Esophagus squamous epithelium (tissue), 5 donors: ENCODE measurements at regions not wholly inside any gene's neighbourhood (a gene's known extent, or its start where the extent isn't known, plus 50 kb on each side); places are given as distances from the start of the nearest gene placed in this dataset.

Source experiments
- DNase-seq: peaks from one replicate; lab custom pipeline; 2025; lab: John Stamatoyannopoulos, UW
- H3K27ac ChIP-seq, 4 donors: fragments of 200-600 bp; sonication (generic); one replicate each; pipeline ENCODE4 v1.5.1; 2016 to 2019; ENCODE audit warnings: mild to moderate bottlenecking in 1 of 4
- H3K27me3 ChIP-seq, 4 donors: fragments of 200-600 bp; sonication (generic); 1 replicate in 3 of 4; 2 replicates in 1 of 4; pipeline versions ENCODE4 v1.5.1 to v1.6.0; 2017 to 2021; ENCODE audit warnings: antibody characterized with exemption in 1 of 4
- H3K36me3 ChIP-seq, 3 donors: fragments of 200-600 bp; sonication (generic); one replicate each; pipeline ENCODE4 v1.5.1; 2016 to 2019
- H3K4me1 ChIP-seq, 3 donors: fragments of 200-600 bp; sonication (generic); one replicate each; pipeline ENCODE4 v1.5.1; 2017 to 2019
- H3K4me3 ChIP-seq, 4 donors: fragments of 200-600 bp; sonication (generic); 1 replicate in 3 of 4; 2 replicates in 1 of 4; pipeline ENCODE4 v1.5.1; 2016 to 2019; ENCODE audit warnings: mild to moderate bottlenecking in 2 of 4, moderate library complexity in 1 of 4
- H3K9me3 ChIP-seq, 3 donors: fragments of 200-600 bp; sonication (generic); one replicate each; pipeline ENCODE4 v1.5.1; 2016 to 2019
- POLR2A ChIP-seq, 4 donors: fragments of 450-650 bp; IDR thresholded peaks; one replicate each; pipeline ENCODE4 v1.6.1; 2017; ENCODE audit warnings: antibody characterized with exemption in 4 of 4, mild to moderate bottlenecking in 4 of 4, moderate library complexity in 3 of 4
- WGBS, 2 donors: methylation state at CpG; one replicate each; pipeline ENCODE4 v1.1.5; 2018; 5-methylcytosine and 5-hydroxymethylcytosine counted together
- intact Hi-C: fragments of 100-400 bp; cut with DNase I; formaldehyde crosslinking; loops from one replicate; pipeline ENCODE4 v1.15.0; 2022
- TF ChIP-seq, protein P1 (sequence below), 6 experiments: fragments of 450-650 bp in 4 of 6; fragments of 200-600 bp in 2 of 6; sonication (generic) in 2 of 6; IDR thresholded peaks; one replicate each; pipeline ENCODE4 v1.5.1; 2016 to 2019; ENCODE audit warnings: antibody characterized with exemption in 6 of 6, mild to moderate bottlenecking in 4 of 6, moderate library complexity in 4 of 6
- donor health status: DM: yes; HTN: yes; CAD: no.

DNA sequence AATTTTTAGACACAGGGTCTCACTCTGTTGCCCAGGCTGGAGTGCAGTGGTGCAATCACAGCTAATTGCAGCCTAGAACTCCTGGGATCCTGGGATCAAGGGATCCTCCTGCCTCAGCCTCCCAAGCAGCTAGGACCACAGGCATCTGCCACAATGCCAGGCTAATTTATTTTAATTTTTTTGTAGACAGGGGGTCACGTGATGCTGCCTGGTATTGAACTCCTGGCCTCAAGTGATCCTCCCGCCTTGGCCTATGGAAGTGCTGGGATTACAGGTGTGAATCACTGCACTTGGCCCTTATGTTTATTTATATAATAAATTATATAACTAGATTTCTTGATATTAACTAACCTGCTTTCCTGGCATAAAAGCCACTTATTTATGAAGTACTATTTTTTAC, 1081.7 kb upstream of the FANCL start:
- DNase-seq = no peak
- Histone ChIP-seq H3K27me3 (no peaks in the 10 kb centered on the region), H3K4me1 (no peaks in the 10 kb centered on the region), H3K9me3 (no peaks in the 10 kb centered on the region), H3K27ac (no peak overlapping the region), H3K36me3 (no peaks in the 10 kb centered on the region), H3K4me3 (no peak overlapping the region)
- intact Hi-C loops = no loop called here
- TF ChIP-seq, protein P1, sequence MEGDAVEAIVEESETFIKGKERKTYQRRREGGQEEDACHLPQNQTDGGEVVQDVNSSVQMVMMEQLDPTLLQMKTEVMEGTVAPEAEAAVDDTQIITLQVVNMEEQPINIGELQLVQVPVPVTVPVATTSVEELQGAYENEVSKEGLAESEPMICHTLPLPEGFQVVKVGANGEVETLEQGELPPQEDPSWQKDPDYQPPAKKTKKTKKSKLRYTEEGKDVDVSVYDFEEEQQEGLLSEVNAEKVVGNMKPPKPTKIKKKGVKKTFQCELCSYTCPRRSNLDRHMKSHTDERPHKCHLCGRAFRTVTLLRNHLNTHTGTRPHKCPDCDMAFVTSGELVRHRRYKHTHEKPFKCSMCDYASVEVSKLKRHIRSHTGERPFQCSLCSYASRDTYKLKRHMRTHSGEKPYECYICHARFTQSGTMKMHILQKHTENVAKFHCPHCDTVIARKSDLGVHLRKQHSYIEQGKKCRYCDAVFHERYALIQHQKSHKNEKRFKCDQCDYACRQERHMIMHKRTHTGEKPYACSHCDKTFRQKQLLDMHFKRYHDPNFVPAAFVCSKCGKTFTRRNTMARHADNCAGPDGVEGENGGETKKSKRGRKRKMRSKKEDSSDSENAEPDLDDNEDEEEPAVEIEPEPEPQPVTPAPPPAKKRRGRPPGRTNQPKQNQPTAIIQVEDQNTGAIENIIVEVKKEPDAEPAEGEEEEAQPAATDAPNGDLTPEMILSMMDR (IDR thresholded peaks at IDR 0.05) = no peak
- TF ChIP-seq POLR2A (IDR thresholded peaks at IDR 0.05) = no peak
- 69 to 74% methylated on average over 2 of the region's 2 CpGs for WGBS, 2 donors

DNA sequence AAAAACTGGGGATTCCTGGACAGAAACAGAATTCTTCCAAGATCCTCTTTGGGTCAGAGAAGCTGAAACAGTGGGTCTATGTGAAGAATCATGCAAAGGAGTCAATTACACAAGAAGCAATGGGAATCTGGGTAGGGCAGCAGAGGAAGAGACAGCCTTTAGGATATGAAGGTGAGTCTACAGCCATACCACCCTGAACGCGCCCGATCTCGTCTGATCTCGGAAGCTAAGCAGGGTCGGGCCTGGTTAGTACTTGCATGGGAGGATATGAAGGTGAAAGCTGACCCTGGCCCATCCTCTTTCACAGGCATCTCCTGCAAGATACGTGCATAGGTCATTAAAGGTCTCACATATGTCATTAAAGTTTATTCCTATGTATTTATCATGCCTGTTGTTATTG, 1080.9 kb upstream of the FANCL start:
- no peaks in the 10 kb centered on the region for H3K9me3 ChIP-seq
- no peak overlapping the region for H3K27ac ChIP-seq
- no peaks in the 10 kb centered on the region for H3K36me3 ChIP-seq
- no peaks in the 10 kb centered on the region for H3K4me1 ChIP-seq
- TF ChIP-seq POLR2A (IDR thresholded peaks at IDR 0.05) = no peak
- TF ChIP-seq, protein P1 (IDR thresholded peaks at IDR 0.05) = no peak
- H3K4me3 ChIP-seq = no peak overlapping the region
- intact Hi-C loops = no loop called here
- 73 to 80% methylated on average over 7 of the region's 7 CpGs for WGBS, 2 donors
- no peaks in the 10 kb centered on the region for H3K27me3 ChIP-seq
- DNase-seq = no peak

DNA sequence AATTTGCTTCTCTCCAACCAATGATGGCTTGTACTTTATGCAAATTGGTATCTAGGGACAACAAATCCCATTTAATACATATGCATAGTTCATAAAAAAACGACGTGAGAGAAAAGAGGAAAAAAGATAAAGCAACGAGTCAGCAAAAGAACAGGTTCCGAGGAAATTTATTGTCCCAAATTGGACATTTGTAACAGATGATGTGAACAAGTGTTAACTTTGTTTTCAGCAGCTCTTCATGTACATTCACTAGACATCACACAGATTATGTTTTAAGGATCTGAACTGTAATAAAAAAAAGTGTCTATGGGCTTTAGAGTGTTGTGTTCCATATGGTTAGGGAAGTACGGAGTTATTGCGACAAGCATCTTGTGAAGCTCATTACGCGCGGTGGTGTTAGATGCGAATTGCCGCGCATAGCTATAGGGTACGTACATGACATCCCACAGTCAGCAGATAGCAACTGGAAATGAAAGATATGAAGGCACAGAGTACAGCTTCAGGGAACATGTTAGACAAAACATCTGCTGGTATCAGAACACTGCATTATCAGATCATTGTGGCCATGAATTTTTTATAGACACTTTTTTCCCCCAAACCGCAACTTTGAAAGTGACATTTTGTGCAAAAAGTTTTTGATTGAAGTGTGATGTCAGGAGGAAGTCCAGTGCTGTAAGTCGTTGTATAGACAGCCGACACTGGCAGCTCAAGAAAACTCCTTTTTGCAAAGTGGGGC, 1073.1 kb upstream of the FANCL start:
- Histone ChIP-seq H3K36me3 (no peaks in the 10 kb centered on the region), H3K27me3 (no peaks in the 10 kb centered on the region), H3K4me1 (no peaks in the 10 kb centered on the region), H3K9me3 (no peaks in the 10 kb centered on the region), H3K27ac (no peak overlapping the region), H3K4me3 (no peak overlapping the region)
- intact Hi-C loops = no loop called here
- DNase-seq = no peak
- TF ChIP-seq, protein P1 (IDR thresholded peaks at IDR 0.05) = no peak
- TF ChIP-seq POLR2A (IDR thresholded peaks at IDR 0.05) = no peak
- WGBS, 2 donors = 85 to 90% methylated on average over 16 of the region's 16 CpGs

DNA sequence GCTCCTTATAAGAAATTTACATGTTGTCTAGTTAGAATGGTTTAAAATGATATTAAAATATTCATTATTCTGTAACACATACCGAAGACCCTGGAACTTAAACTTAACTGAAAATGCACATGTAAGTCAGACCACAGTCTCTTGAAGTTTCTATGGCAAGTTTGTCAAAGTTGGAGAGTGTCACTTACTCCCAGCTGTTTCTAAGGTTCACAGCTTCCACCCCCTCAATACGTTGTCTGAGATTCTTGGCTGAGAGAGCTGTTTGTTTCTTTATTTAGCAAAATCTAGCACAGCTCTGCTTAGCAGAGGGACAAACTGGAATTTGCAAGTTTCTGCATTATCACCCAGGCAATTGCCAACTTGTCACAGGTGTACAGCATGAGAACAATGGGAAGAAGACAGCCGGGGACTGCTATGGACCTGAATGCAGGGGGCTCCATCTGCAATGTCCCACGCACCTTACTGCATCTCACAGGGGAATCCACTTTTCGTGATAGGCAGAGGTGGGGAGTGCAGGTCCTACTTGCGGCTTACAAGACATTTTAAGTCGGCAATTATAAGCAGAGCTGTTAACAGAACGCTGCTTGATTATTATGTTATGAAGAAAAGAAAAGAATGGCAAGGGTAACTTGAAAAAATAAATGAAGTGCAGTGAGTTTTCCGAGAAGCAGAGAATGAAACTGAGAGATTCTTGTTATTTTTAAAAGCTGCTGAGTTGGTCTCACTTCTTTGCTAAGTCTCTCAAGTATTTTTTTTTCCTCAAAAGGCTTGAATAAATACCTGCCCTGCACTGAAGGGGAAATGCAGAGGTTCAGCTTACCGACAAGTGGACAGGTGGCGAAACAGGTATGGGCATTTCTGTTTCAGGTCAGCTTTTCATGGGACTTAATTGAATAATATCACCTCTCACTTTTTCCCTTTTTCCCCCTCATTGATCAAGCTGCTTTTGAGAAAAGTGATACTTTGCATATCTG, 1072.1 kb upstream of the FANCL start:
- Histone ChIP-seq H3K27ac (no peak overlapping the region), H3K4me3 (no peak overlapping the region), H3K36me3 (no peaks in the 10 kb centered on the region), H3K9me3 (no peaks in the 10 kb centered on the region), H3K4me1 (no peaks in the 10 kb centered on the region), H3K27me3 (no peaks in the 10 kb centered on the region)
- TF ChIP-seq, protein P1 (IDR thresholded peaks at IDR 0.05) = no peak
- TF ChIP-seq POLR2A (IDR thresholded peaks at IDR 0.05) = no peak
- 61 to 66% methylated on average over 11 of the region's 11 CpGs for WGBS, 2 donors
- DNase-seq = no peak
- intact Hi-C loops = no loop called here

DNA sequence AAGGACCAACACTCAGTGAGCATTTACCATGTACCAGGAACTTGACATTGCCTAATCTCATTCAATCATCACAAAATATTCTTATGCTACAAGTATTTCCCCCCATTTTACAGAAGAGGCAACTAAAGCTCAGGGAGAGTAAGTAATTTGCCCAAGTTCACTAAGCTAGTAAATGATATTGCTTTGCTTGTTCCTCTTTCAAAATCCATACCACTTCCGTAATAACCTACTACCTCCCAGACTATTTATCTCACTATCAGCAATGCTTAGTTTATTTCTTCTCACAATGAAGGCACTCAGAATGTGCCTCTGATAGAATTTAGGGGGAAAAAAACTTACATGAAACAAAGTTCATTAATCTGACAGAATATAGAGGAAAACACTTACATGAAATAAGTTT, 1070.9 kb upstream of the FANCL start:
- no peak for DNase-seq
- intact Hi-C loops = no loop called here
- H3K4me3 ChIP-seq = no peak overlapping the region
- no peaks in the 10 kb centered on the region for H3K27me3 ChIP-seq
- no peaks in the 10 kb centered on the region for H3K4me1 ChIP-seq
- TF ChIP-seq, protein P1 (IDR thresholded peaks at IDR 0.05) = no peak
- TF ChIP-seq POLR2A (IDR thresholded peaks at IDR 0.05) = no peak
- WGBS, 2 donors = 39 to 72% methylated on average over 1 of the region's 1 CpG
- no peak overlapping the region for H3K27ac ChIP-seq
- H3K9me3 ChIP-seq = no peaks in the 10 kb centered on the region
- no peaks in the 10 kb centered on the region for H3K36me3 ChIP-seq
